H1 (cell line): ENCODE measurements at regions not wholly inside any gene's neighbourhood (a gene's known extent, or its start where the extent isn't known, plus 50 kb on each side); places are given as distances from the start of the nearest gene placed in this dataset.
"Not testable (repeated sequence)": the region's sequence is repeated elsewhere in the genome, so short reads cannot be mapped to it uniquely, and the experiment has no call there.

Source experiments
- CTCF ChIA-PET: fragments of 300-600 bp; sonication (Branson Sonifier 250); formaldehyde crosslinking; loops from one replicate; lab custom pipeline; 2021; ENCODE audit not compliant: partially characterized antibody; lab: Charles Lee
- POLR2A ChIA-PET: fragments of 300-600 bp; sonication (Branson Sonifier 250); formaldehyde crosslinking; loops from one replicate; lab custom pipeline; 2021; ENCODE audit warnings: inconsistent platforms; ENCODE audit not compliant: partially characterized antibody; lab: Charles Lee
- DNase-seq, 2 experiments: peaks; one replicate each; pipeline versions ENCODE4 v3.0.0 to v3.0.0-alpha.2; 2010 to 2022; ENCODE audit warnings: low spot score in 2 of 2, low read depth in 1 of 2, mixed read lengths in 1 of 2
- FAIRE-seq: peaks from 2 replicates; lab custom pipeline; 2011; peaks lifted over from hg19 to GRCh38; lab: Jason Lieb, UNC
- H2AFZ ChIP-seq: 2 replicates; pipeline ENCODE4 v1.8.1; 2012; ENCODE audit warnings: low read length, inconsistent platforms
- H2AK5ac ChIP-seq: 2 replicates; pipeline ENCODE4 v1.6.1; 2013; ENCODE audit warnings: low read depth, low read length
- H2BK120ac ChIP-seq: replicated peaks from 2 replicates; pipeline ENCODE3; 2013; ENCODE audit warnings: low read depth, low read length, inconsistent platforms
- H2BK12ac ChIP-seq: 2 replicates; pipeline ENCODE4 v1.6.1; 2013; ENCODE audit warnings: low read depth, low read length
- H2BK15ac ChIP-seq: 2 replicates; pipeline ENCODE4 v1.6.1; 2013; ENCODE audit warnings: low read length
- H2BK20ac ChIP-seq: 2 replicates; pipeline ENCODE4 v1.6.1; 2013; ENCODE audit warnings: low read length
- H2BK5ac ChIP-seq: 2 replicates; pipeline ENCODE4 v1.6.1; 2013; ENCODE audit warnings: low read depth, low read length
- H3K14ac ChIP-seq: 2 replicates; pipeline ENCODE4 v1.6.1; 2013; ENCODE audit warnings: inconsistent platforms; ENCODE audit not compliant: insufficient read length
- H3K18ac ChIP-seq: 2 replicates; pipeline ENCODE4 v1.6.1; 2013; ENCODE audit warnings: low read length; ENCODE audit errors: extremely low read depth
- H3K23ac ChIP-seq: 2 replicates; pipeline ENCODE4 v1.6.1; 2013; ENCODE audit warnings: inconsistent platforms; ENCODE audit not compliant: insufficient read length
- H3K23me2 ChIP-seq: 2 replicates; pipeline ENCODE4 v1.6.1; 2013; ENCODE audit warnings: low read depth, low read length
- H3K27ac ChIP-seq: 2 replicates; pipeline ENCODE4 v1.6.1; 2011; ENCODE audit warnings: low read depth, low read length, inconsistent platforms
- H3K27me3 ChIP-seq, 4 experiments: replicated peaks in 1 of 4; 1 replicate in 1 of 4; 2 replicates in 3 of 4; pipeline versions ENCODE4 v1.6.1 to v1.8.1; 2011 to 2013; ENCODE audit warnings: low read length in 3 of 4, mild to moderate bottlenecking in 3 of 4, inconsistent platforms in 2 of 4, mixed read lengths in 2 of 4, moderate library complexity in 1 of 4; ENCODE audit not compliant: control insufficient read depth in 3 of 4, insufficient read depth in 3 of 4; ENCODE audit errors: extremely low read depth in 1 of 4
- H3K36me3 ChIP-seq, 4 experiments: 2 replicates each; pipeline versions ENCODE4 v1.6.1 to v1.8.1; 2011 to 2013; ENCODE audit warnings: mild to moderate bottlenecking in 4 of 4, low read length in 3 of 4, moderate library complexity in 2 of 4, control low read depth in 1 of 4, inconsistent platforms in 1 of 4; ENCODE audit not compliant: insufficient read depth in 4 of 4, control insufficient read depth in 2 of 4
- H3K4ac ChIP-seq: replicated peaks from 2 replicates; pipeline ENCODE3; 2013; ENCODE audit warnings: low read length, low read depth, mixed read lengths, inconsistent platforms; ENCODE audit not compliant: insufficient read length
- H3K4me1 ChIP-seq, 4 experiments: replicated peaks in 1 of 4; 1 replicate in 1 of 4; 2 replicates in 3 of 4; pipeline versions ENCODE4 v1.6.1 to v1.8.1; 2011 to 2013; ENCODE audit warnings: low read length in 3 of 4, inconsistent platforms in 2 of 4, mixed read lengths in 1 of 4; ENCODE audit not compliant: insufficient read depth in 4 of 4, control insufficient read depth in 3 of 4
- H3K4me2 ChIP-seq, 2 experiments: 2 replicates each; pipeline versions ENCODE4 v1.6.1 to v1.8.1; 2011 to 2013; ENCODE audit warnings: low read depth in 2 of 2, low read length in 2 of 2, control low read depth in 1 of 2, inconsistent platforms in 1 of 2, mild to moderate bottlenecking in 1 of 2; ENCODE audit not compliant: insufficient read depth in 1 of 2
- H3K4me3 ChIP-seq, 4 experiments: fragments of 200-600, 300-600 bp in 1 of 4; sonication (generic), shearing (Covaris generic), sonication (Bioruptor Twin) in 1 of 4; 2 replicates each; pipeline versions ENCODE4 v1.5.1 to v1.8.1; 2011 to 2016; ENCODE audit warnings: low read length in 4 of 4, low read depth in 3 of 4, control low read depth in 2 of 4, inconsistent platforms in 2 of 4, mild to moderate bottlenecking in 2 of 4, mixed read lengths in 1 of 4, moderate library complexity in 1 of 4; ENCODE audit not compliant: insufficient read depth in 2 of 4; ENCODE audit errors: extremely low read depth in 1 of 4
- H3K56ac ChIP-seq: replicated peaks from 2 replicates; pipeline ENCODE3; 2013; ENCODE audit warnings: low read depth, mild to moderate bottlenecking, mixed read lengths, low read length, inconsistent platforms; ENCODE audit not compliant: insufficient read length
- H3K79me1 ChIP-seq: 2 replicates; pipeline ENCODE4 v1.6.1; 2013; ENCODE audit warnings: low read depth, low read length, control low read depth
- H3K79me2 ChIP-seq, 2 experiments: 2 replicates each; pipeline versions ENCODE4 v1.6.1 to v1.8.1; 2012 to 2013; ENCODE audit warnings: low read length in 2 of 2, mild to moderate bottlenecking in 2 of 2, inconsistent platforms in 1 of 2; ENCODE audit not compliant: insufficient read depth in 2 of 2, control insufficient read depth in 1 of 2
- H3K9ac ChIP-seq, 4 experiments: replicated peaks in 1 of 4; 1 replicate in 1 of 4; 2 replicates in 3 of 4; pipeline versions ENCODE4 v1.6.1 to v1.8.1; 2011 to 2013; ENCODE audit warnings: low read depth in 3 of 4, low read length in 3 of 4, control low read depth in 2 of 4, mild to moderate bottlenecking in 2 of 4, moderate library complexity in 2 of 4, inconsistent platforms in 1 of 4; ENCODE audit errors: extremely low read depth in 1 of 4
- H3K9me3 ChIP-seq, 2 experiments: 2 replicates each; pipeline versions ENCODE4 v1.6.1 to v1.8.1; 2012 to 2013; ENCODE audit warnings: mild to moderate bottlenecking in 2 of 2, moderate library complexity in 2 of 2, control low read depth in 1 of 2, inconsistent platforms in 1 of 2, low read depth in 1 of 2, low read length in 1 of 2, mixed read lengths in 1 of 2; ENCODE audit not compliant: insufficient read depth in 2 of 2
- H4K20me1 ChIP-seq, 2 experiments: replicated peaks in 1 of 2; 2 replicates each; pipeline versions ENCODE3 to v1.8.1; 2011 to 2013; ENCODE audit warnings: inconsistent platforms in 2 of 2, low read length in 2 of 2, mild to moderate bottlenecking in 1 of 2; ENCODE audit not compliant: insufficient read depth in 2 of 2, control insufficient read depth in 1 of 2
- H4K5ac ChIP-seq: 2 replicates; pipeline ENCODE4 v1.6.1; 2013; ENCODE audit warnings: low read length, low read depth, mixed read lengths, inconsistent platforms; ENCODE audit not compliant: insufficient read length
- H4K8ac ChIP-seq: 2 replicates; pipeline ENCODE4 v1.8.0; 2013; ENCODE audit warnings: mild to moderate bottlenecking, moderate library complexity, low read length, inconsistent platforms; ENCODE audit not compliant: insufficient read depth; ENCODE audit errors: extremely low read depth
- H4K91ac ChIP-seq: replicated peaks from 2 replicates; pipeline ENCODE3; 2013; ENCODE audit warnings: low read length, mixed read lengths, inconsistent platforms; ENCODE audit not compliant: insufficient read length
- CHD1 ChIP-seq: IDR thresholded peaks from 2 replicates; pipeline ENCODE4 v1.6.1; 2012; ENCODE audit warnings: low read depth, low read length, improper control_type of control experiment
- FOSL1 ChIP-seq: IDR thresholded peaks from 2 replicates; pipeline ENCODE4 v1.6.1; 2011; ENCODE audit warnings: mild to moderate bottlenecking, low read depth, low read length, moderate library complexity; ENCODE audit not compliant: insufficient read depth
- ZNF274 ChIP-seq: IDR thresholded peaks from 2 replicates; pipeline ENCODE4 v1.7.0; 2012; ENCODE audit warnings: low read length, borderline replicate concordance; ENCODE audit errors: extremely low read depth
- WGBS, 2 experiments: shearing (Covaris generic) in 1 of 2; methylation state at CpG; one replicate each; pipeline versions ENCODE4 v1.1.6 to v1.1.7; 2013 to 2015; ENCODE audit warnings: low lambda C conversion rate in 2 of 2, mixed read lengths in 2 of 2, inconsistent platforms in 1 of 2, low coverage in 1 of 2, missing lambda C conversion rate in 1 of 2; ENCODE audit not compliant: insufficient replicate concordance in 2 of 2, insufficient coverage in 1 of 2, insufficient read length in 1 of 2; ENCODE audit errors: extremely low coverage in 1 of 2, missing lambda C conversion rate in 1 of 2; 5-methylcytosine and 5-hydroxymethylcytosine counted together

DNA sequence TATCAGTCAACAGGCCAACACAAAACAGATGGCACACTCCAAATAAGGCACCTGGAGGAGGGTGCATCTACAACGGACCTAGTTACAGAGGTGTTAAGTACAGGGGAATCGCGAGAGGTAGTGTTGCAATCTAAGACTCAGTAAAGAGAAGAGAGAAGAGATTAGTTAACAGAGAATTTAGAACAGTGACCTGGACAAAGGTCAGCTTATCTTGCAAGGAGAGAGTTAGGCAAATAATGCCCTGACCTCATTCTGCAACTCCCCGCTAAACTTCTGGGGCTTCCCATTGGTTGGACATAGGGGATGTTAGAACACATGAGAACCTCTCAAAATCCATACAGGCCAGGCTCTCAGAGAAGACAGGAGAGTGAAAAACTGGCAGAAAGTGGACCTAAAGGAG is 289.4 kb upstream of the GK2 start (continued):
- TF ChIP-seq ZNF274 (no peak), CHD1 (no peak), FOSL1 (no peak)

- H4K20me1 ChIP-seq, H3K4me2 ChIP-seq, H3K23me2 ChIP-seq, POLR2A ChIA-PET, H3K9ac ChIP-seq, H2AK5ac ChIP-seq, H3K23ac ChIP-seq, H2BK12ac ChIP-seq, H3K4me3 ChIP-seq, H2BK20ac ChIP-seq, H3K79me2 ChIP-seq, H2BK120ac ChIP-seq, H3K14ac ChIP-seq, H3K27me3 ChIP-seq, H2BK15ac ChIP-seq, H4K91ac ChIP-seq, DNase-seq, H2BK5ac ChIP-seq, H3K4me1 ChIP-seq, H3K27ac ChIP-seq, H3K4ac ChIP-seq, H3K79me1 ChIP-seq, H4K5ac ChIP-seq, H3K56ac ChIP-seq, H2AFZ ChIP-seq, FAIRE-seq, H3K9me3 ChIP-seq, H3K18ac ChIP-seq, H4K8ac ChIP-seq, H3K36me3 ChIP-seq: not testable (repeated sequence)
- WGBS, 2 experiments, result 90% methylated on average over 3 of the region's 3 CpGs; no CpG with 5 or more reads in 1 of the 2 experiments
- CTCF ChIA-PET, result interaction anchor here (0.7 kb wide), 1 partner anchor 18 kb away, joined by 4 read pairs; no protein-coding TSS in a partner anchor
These were observed 288.5 kb upstream of the GK2 start for GRCh38 chr4:79696534-79696933.
